ENCODE measurements at regions not wholly inside any gene's neighbourhood (a gene's known extent, or its start where the extent isn't known, plus 50 kb on each side); places are given as distances from the start of the nearest gene placed in this dataset.

GRCh38 chr12:115852054-115852453 lies 425.4 kb downstream of the MED13L start:
- TF ChIP-seq EZH2 (IDR thresholded peaks at IDR 0.05; ENCODE audit: insufficient read depth, poor library complexity, severe bottlenecking), result no peak
- no peak for TF ChIP-seq EZH2phosphoT487 (IDR thresholded peaks at IDR 0.05; ENCODE audit: insufficient read depth, low read depth)

Measured in GM23248 (cell line).